Endothelial cell of umbilical vein (primary cell): ENCODE measurements at regions not wholly inside any gene's neighbourhood (a gene's known extent, or its start where the extent isn't known, plus 50 kb on each side); places are given as distances from the start of the nearest gene placed in this dataset.

Experiments used
- BruUV-seq: library from RNA; stranded (reverse); fragments of 400-500 nt; replicated peaks from 2 replicates; lab custom pipeline; 2021; lab: Mats Ljungman, UMichigan
- CTCF ChIA-PET: fragments of 300-600, 350-600 bp; sonication (Branson Sonifier 250); formaldehyde crosslinking; loops from one replicate; lab custom pipeline; 2021; ENCODE audit warnings: antibody characterized with exemption, inconsistent platforms; lab: Charles Lee
- POLR2A ChIA-PET: fragments of 300-600, 350-600 bp; sonication (Branson Sonifier 250); formaldehyde crosslinking; loops from one replicate; lab custom pipeline; 2021; ENCODE audit warnings: antibody characterized with exemption, inconsistent platforms; lab: Charles Lee
- DNase-seq: peaks from one replicate; pipeline ENCODE4 v3.0.0-alpha.2; 2011; ENCODE audit warnings: low read depth, low spot score
- FAIRE-seq: peaks from 2 replicates; lab custom pipeline; 2011; peaks lifted over from hg19 to GRCh38; lab: Jason Lieb, UNC
- H2AFZ ChIP-seq: 2 replicates; pipeline ENCODE4 v1.6.0; 2012; ENCODE audit warnings: low read depth, low read length, control low read depth, inconsistent platforms
- H3K27ac ChIP-seq: 2 replicates; pipeline ENCODE4 v1.5.1; 2011; ENCODE audit warnings: low read depth, mild to moderate bottlenecking, control low read depth, low read length, moderate library complexity; ENCODE audit not compliant: insufficient read depth
- H3K27me3 ChIP-seq, 2 experiments: 2 replicates each; pipeline versions ENCODE4 v1.6.0 to v1.6.1; 2011; ENCODE audit warnings: low read length in 2 of 2, mixed read lengths in 1 of 2; ENCODE audit not compliant: control insufficient read depth in 2 of 2, insufficient read depth in 2 of 2
- H3K36me3 ChIP-seq, 2 experiments: 2 replicates in 1 of 2; 3 replicates in 1 of 2; pipeline ENCODE4 v1.5.1; 2011; ENCODE audit warnings: low read length in 2 of 2, mild to moderate bottlenecking in 1 of 2, moderate library complexity in 1 of 2; ENCODE audit not compliant: control insufficient read depth in 2 of 2, insufficient read depth in 2 of 2; ENCODE audit errors: extremely low read depth in 1 of 2
- H3K4me1 ChIP-seq: 3 replicates; pipeline ENCODE4 v1.5.1; 2011; ENCODE audit warnings: mild to moderate bottlenecking, low read length; ENCODE audit not compliant: control insufficient read depth, insufficient read depth; ENCODE audit errors: extremely low read depth
- H3K4me2 ChIP-seq: 2 replicates; pipeline ENCODE4 v1.6.1; 2011; ENCODE audit warnings: low read length, control low read depth, mixed read lengths; ENCODE audit not compliant: insufficient read depth
- H3K4me3 ChIP-seq, 3 experiments: fragments of 200-600 bp in 1 of 3; sonication (generic), shearing (Covaris generic) in 1 of 3; replicated peaks in 1 of 3; 2 replicates each; pipeline ENCODE4 v1.5.1; 2011 to 2016; ENCODE audit warnings: control low read depth in 3 of 3, low read length in 3 of 3, mild to moderate bottlenecking in 2 of 3, inconsistent platforms in 1 of 3, low read depth in 1 of 3, moderate library complexity in 1 of 3; ENCODE audit not compliant: insufficient read depth in 1 of 3
- H3K79me2 ChIP-seq: 2 replicates; pipeline ENCODE4 v1.6.0; 2012; ENCODE audit warnings: low read length, inconsistent platforms; ENCODE audit not compliant: control insufficient read depth, insufficient read depth
- H3K9ac ChIP-seq: replicated peaks from 2 replicates; pipeline ENCODE3; 2011; ENCODE audit warnings: low read length, control low read depth; ENCODE audit not compliant: insufficient read depth; ENCODE audit errors: extremely low read depth
- H3K9me1 ChIP-seq: replicated peaks from 3 replicates; pipeline ENCODE4 v1.6.0; 2011; ENCODE audit warnings: mild to moderate bottlenecking, low read length; ENCODE audit not compliant: control insufficient read depth, insufficient read depth; ENCODE audit errors: extremely low read depth
- H3K9me3 ChIP-seq: replicated peaks from 2 replicates; pipeline ENCODE4 v1.5.1; 2012; ENCODE audit warnings: low read length, inconsistent platforms; ENCODE audit not compliant: control insufficient read depth, insufficient read depth
- H4K20me1 ChIP-seq: replicated peaks from 2 replicates; pipeline ENCODE3; 2011; ENCODE audit warnings: mild to moderate bottlenecking, low read length; ENCODE audit not compliant: control insufficient read depth, insufficient read depth; ENCODE audit errors: extremely low read depth
- EZH2 ChIP-seq: IDR thresholded peaks from 2 replicates; pipeline ENCODE4 v1.6.1; 2012; ENCODE audit warnings: borderline replicate concordance, low read depth, mild to moderate bottlenecking, moderate library complexity, low read length, inconsistent platforms; ENCODE audit not compliant: severe bottlenecking
- FOS ChIP-seq: IDR thresholded peaks from 2 replicates; pipeline ENCODE4 v1.6.1; 2011; ENCODE audit warnings: mild to moderate bottlenecking, low read length, moderate library complexity, borderline replicate concordance; ENCODE audit not compliant: insufficient read depth
- GATA2 ChIP-seq: IDR thresholded peaks from 2 replicates; pipeline ENCODE4 v1.7.0; 2011; ENCODE audit warnings: low read depth, mild to moderate bottlenecking, moderate library complexity, mixed read lengths, low read length; ENCODE audit not compliant: insufficient read length, insufficient read depth
- JUN ChIP-seq: IDR thresholded peaks from 2 replicates; pipeline ENCODE4 v1.6.1; 2011; ENCODE audit warnings: borderline replicate concordance, low read depth; ENCODE audit not compliant: insufficient read length, insufficient read depth
- MYC ChIP-seq: IDR thresholded peaks from one replicate; pipeline ENCODE4 v1.6.1; 2011; ENCODE audit warnings: mild to moderate bottlenecking, low read depth, low read length
- POLR2A ChIP-seq: IDR thresholded peaks from 2 replicates; pipeline ENCODE4 v1.6.1; 2012; ENCODE audit warnings: low read depth, mild to moderate bottlenecking, control low read depth, low read length
- POLR2AphosphoS5 ChIP-seq: IDR thresholded peaks from 2 replicates; pipeline ENCODE4 v1.6.1; 2012; ENCODE audit warnings: low read depth, mild to moderate bottlenecking, control low read depth, low read length, moderate library complexity; ENCODE audit not compliant: insufficient read depth
- dilution Hi-C: fragments of 300-500 bp; cut with MboI; formaldehyde crosslinking; loops from one replicate; pipeline ENCODE4 v1.15.0; 2019; ENCODE audit warnings: low sequenced_read_pairs; ENCODE audit not compliant: extremely low pct_ligation_motif_present
- intact Hi-C: fragments of 100-400 bp; cut with micrococcal nuclease; formaldehyde crosslinking; loops from one replicate; pipeline ENCODE4 v1.10.0; 2022
- TF ChIP-seq, protein P1 (sequence below), 2 donors: IDR thresholded peaks; 1 replicate in 1 of 2; 2 replicates in 1 of 2; pipeline ENCODE4 v1.5.1; 2011; ENCODE audit warnings: low read length in 2 of 2, mild to moderate bottlenecking in 2 of 2, moderate library complexity in 2 of 2, control low read depth in 1 of 2, inconsistent platforms in 1 of 2, low read depth in 1 of 2; ENCODE audit not compliant: insufficient read depth in 1 of 2; ENCODE audit errors: extremely low read depth in 1 of 2
- TF ChIP-seq, protein P2 (sequence below): IDR thresholded peaks from 2 replicates; pipeline ENCODE4 v1.6.1; 2011; ENCODE audit not compliant: insufficient read depth, insufficient read length

DNA sequence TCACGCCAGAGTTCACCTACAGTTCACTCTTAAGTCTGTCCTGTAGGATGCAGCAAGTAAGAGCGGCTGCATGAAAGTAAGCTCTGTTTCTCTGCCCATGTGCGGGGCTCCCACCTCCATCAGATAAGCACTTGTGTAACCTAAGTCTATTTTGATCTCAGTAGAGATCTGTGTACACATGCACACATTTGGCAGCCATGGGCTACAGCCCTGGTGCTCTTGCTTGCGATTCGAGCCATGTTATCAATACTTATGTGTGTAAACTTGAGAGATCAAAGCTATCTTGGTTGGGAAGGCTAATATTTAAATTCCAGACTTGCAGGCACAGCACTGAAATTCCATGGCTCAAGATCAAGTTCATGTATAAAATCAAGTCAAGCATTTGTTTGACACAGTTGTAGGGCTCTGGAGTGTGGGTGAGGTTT is 244.7 kb upstream of the FGGY start:
- Histone ChIP-seq H3K36me3 (no peaks in the 10 kb centered on the region), H3K9me3 (no peaks in the 10 kb centered on the region), H3K9ac (no peak overlapping the region), H3K9me1 (no peaks in the 10 kb centered on the region), H4K20me1 (no peaks in the 10 kb centered on the region), H3K27ac (no peak overlapping the region), H3K4me1 (no peaks in the 10 kb centered on the region), H3K4me2 (no peak overlapping the region), H3K79me2 (no peaks in the 10 kb centered on the region), H3K4me3 (no peak overlapping the region), H2AFZ (no peak overlapping the region), H3K27me3 (no peaks in the 10 kb centered on the region)
- DNase-seq = no peak
- intact Hi-C loops = no loop called here
- TF ChIP-seq, protein P1, sequence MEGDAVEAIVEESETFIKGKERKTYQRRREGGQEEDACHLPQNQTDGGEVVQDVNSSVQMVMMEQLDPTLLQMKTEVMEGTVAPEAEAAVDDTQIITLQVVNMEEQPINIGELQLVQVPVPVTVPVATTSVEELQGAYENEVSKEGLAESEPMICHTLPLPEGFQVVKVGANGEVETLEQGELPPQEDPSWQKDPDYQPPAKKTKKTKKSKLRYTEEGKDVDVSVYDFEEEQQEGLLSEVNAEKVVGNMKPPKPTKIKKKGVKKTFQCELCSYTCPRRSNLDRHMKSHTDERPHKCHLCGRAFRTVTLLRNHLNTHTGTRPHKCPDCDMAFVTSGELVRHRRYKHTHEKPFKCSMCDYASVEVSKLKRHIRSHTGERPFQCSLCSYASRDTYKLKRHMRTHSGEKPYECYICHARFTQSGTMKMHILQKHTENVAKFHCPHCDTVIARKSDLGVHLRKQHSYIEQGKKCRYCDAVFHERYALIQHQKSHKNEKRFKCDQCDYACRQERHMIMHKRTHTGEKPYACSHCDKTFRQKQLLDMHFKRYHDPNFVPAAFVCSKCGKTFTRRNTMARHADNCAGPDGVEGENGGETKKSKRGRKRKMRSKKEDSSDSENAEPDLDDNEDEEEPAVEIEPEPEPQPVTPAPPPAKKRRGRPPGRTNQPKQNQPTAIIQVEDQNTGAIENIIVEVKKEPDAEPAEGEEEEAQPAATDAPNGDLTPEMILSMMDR (IDR thresholded peaks at IDR 0.05; ENCODE audit: extremely low read depth in 1 of 2, insufficient read depth in 1 of 2, low read depth in 1 of 2, low read length in 2 of 2) = no peak
- no peak for TF ChIP-seq JUN
- no peak for TF ChIP-seq FOS
- no peak for TF ChIP-seq GATA2
- TF ChIP-seq EZH2 = no peak
- TF ChIP-seq, protein P2, sequence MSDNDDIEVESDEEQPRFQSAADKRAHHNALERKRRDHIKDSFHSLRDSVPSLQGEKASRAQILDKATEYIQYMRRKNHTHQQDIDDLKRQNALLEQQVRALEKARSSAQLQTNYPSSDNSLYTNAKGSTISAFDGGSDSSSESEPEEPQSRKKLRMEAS = no peak
- TF ChIP-seq POLR2A = no peak
- TF ChIP-seq MYC = no peak
- TF ChIP-seq POLR2AphosphoS5 = no peak
- ChIA-PET POLR2A (no interaction called here), CTCF (interaction anchor here (0.8 to 1.8 kb wide), 6 partner anchors 11 to 272 kb away, joined by 3 to 5 read pairs (median 3); no protein-coding TSS in a partner anchor)
- no TSS peak for BruUV-seq
- FAIRE-seq = no peak
- dilution Hi-C loops = no loop called here
